ENCODE measurements at regions not wholly inside any gene's neighbourhood (a gene's known extent, or its start where the extent isn't known, plus 50 kb on each side); places are given as distances from the start of the nearest gene placed in this dataset.

- H3K27me3 ChIP-seq (ENCODE audit: insufficient read depth, insufficient read length) = no peaks in the 10 kb centered on the region
- TF ChIP-seq SUZ12 (IDR thresholded peaks at IDR 0.05; ENCODE audit: extremely low read depth, insufficient read depth, insufficient read length) = no peak
- no peak for TF ChIP-seq YY1 (IDR thresholded peaks at IDR 0.05; ENCODE audit: insufficient read depth, insufficient read length)
- TF ChIP-seq ZNF274 (IDR thresholded peaks at IDR 0.05; ENCODE audit: low read depth, low read length) = no peak
- no peak overlapping the region for H3K4me3 ChIP-seq (ENCODE audit: insufficient read length, low read depth)
- no peak for DNase-seq (ENCODE audit: low read depth, low spot score)
- H3K4me1 ChIP-seq (ENCODE audit: insufficient read depth, insufficient read length) = no peaks in the 10 kb centered on the region
- H3K9me3 ChIP-seq (ENCODE audit: insufficient read depth, low read length) = no peaks in the 10 kb centered on the region
- no peak overlapping the region for H3K9ac ChIP-seq (ENCODE audit: insufficient read length, low read depth)
- H3K36me3 ChIP-seq (ENCODE audit: insufficient read depth, insufficient read length, low read length) = no peaks in the 10 kb centered on the region
These were observed 203.1 kb upstream of the TMEM45B start for GRCh38 chr11:129612447-129612961.

DNA sequence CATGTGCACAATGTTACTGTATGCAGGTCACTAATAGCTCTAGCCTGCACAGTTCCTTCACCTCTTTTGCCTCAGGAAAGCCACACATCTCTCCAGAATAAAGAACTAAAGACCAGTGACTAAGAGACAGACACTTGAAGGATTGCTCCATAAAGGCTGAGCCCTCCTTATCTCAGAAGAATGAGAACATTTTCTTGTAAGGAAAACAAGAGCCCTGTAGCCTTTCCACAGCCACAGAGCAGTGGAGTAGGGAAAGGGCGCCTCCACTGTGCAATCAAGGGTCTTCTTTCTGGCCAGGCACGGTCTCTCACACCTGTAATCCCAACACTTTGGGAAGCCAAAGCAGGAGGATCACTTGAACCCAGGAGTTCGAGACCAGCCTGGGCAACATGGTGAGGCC is 202.6 kb upstream of the TMEM45B start:
- H3K27me3 ChIP-seq (ENCODE audit: insufficient read depth, insufficient read length) = no peaks in the 10 kb centered on the region
- TF ChIP-seq SUZ12 (IDR thresholded peaks at IDR 0.05; ENCODE audit: extremely low read depth, insufficient read depth, insufficient read length) = no peak
- TF ChIP-seq ZNF274 (IDR thresholded peaks at IDR 0.05; ENCODE audit: low read depth, low read length) = no peak
- TF ChIP-seq YY1 (IDR thresholded peaks at IDR 0.05; ENCODE audit: insufficient read depth, insufficient read length) = no peak
- no peak for DNase-seq (ENCODE audit: low read depth, low spot score)
- H3K4me1 ChIP-seq (ENCODE audit: insufficient read depth, insufficient read length) = no peaks in the 10 kb centered on the region
- H3K4me3 ChIP-seq (ENCODE audit: insufficient read length, low read depth) = no peak overlapping the region
- no peaks in the 10 kb centered on the region for H3K9me3 ChIP-seq (ENCODE audit: insufficient read depth, low read length)
- no peaks in the 10 kb centered on the region for H3K36me3 ChIP-seq (ENCODE audit: insufficient read depth, insufficient read length, low read length)
- H3K9ac ChIP-seq (ENCODE audit: insufficient read length, low read depth) = no peak overlapping the region

DNA sequence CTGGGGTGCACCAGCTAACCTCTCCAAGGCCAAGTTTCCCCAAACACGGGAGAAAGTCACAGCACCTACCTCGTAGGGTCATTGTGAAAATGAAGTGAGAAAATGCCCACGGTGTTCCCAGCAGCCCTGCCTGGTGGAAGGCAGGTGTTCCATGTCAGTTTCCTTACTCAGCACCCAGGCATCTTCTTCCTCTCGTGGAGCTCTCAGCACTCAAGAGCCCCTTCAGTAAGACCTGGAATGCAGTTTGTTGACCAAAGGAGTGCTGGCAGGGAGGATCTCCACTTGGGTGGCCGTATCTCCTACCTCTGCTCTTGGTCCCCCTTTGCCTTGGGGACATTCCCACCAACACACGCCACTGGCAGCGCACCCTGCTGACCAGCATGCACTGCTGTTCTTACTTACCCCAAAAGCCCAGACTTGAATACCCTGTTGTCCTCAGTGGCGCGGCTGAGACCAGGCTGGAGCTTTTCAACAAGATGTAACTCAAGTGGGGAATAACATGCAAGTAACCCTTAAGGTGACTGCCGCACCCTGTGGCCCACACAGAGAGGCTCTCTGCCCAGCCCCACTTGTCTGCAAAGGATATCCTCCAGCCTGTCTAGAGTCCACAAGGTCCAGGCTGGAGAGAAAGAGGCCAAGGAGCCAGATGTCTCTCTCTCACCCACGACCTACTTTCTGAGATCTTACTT is 201.2 kb upstream of the TMEM45B start:
- TF ChIP-seq ZNF274 (IDR thresholded peaks at IDR 0.05; ENCODE audit: low read depth, low read length) (no peak), YY1 (IDR thresholded peaks at IDR 0.05; ENCODE audit: insufficient read depth, insufficient read length) (no peak), SUZ12 (IDR thresholded peaks at IDR 0.05; ENCODE audit: extremely low read depth, insufficient read depth, insufficient read length) (no peak)
- Histone ChIP-seq H3K9me3 (ENCODE audit: insufficient read depth, low read length) (no peaks in the 10 kb centered on the region), H3K27me3 (ENCODE audit: insufficient read depth, insufficient read length) (no peaks in the 10 kb centered on the region), H3K4me3 (ENCODE audit: insufficient read length, low read depth) (no peak overlapping the region), H3K4me1 (ENCODE audit: insufficient read depth, insufficient read length) (no peaks in the 10 kb centered on the region), H3K36me3 (ENCODE audit: insufficient read depth, insufficient read length, low read length) (no peaks in the 10 kb centered on the region), H3K9ac (ENCODE audit: insufficient read length, low read depth) (no peak overlapping the region)
- DNase-seq (ENCODE audit: low read depth, low spot score) = no peak

DNA sequence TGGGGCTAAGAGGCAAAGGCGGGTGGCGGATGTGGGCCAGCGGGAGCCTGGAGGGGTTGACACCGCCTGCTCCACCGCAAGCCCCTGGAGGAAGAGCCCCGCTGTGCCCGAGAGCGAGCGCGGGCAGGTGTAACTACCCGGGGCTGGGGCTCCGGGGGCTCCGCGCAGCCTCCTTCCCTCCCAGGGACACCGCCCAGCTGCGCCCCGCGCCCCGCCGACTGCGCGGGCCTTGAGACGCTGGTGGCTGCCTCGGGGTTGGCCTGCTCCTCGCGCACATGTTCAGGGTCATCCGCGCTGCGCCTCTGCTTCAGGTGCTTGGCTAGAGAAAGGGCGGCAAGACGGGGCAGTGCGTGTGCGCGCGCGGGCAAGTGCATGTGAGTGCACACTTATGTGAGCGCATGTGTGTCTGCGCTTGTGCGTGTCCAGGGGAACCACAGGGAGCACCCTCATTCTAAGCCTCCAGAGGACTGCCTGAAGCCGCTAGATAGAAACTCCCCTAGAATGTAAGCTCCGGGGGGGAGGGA is 197.5 kb upstream of the TMEM45B start:
- Histone ChIP-seq H3K9me3 (ENCODE audit: insufficient read depth, low read length) (no peaks in the 10 kb centered on the region), H3K9ac (ENCODE audit: insufficient read length, low read depth) (no peak overlapping the region), H3K36me3 (ENCODE audit: insufficient read depth, insufficient read length, low read length) (no peaks in the 10 kb centered on the region), H3K4me3 (ENCODE audit: insufficient read length, low read depth) (no peak overlapping the region), H3K4me1 (ENCODE audit: insufficient read depth, insufficient read length) (no peaks in the 10 kb centered on the region), H3K27me3 (ENCODE audit: insufficient read depth, insufficient read length) (no peaks in the 10 kb centered on the region)
- TF ChIP-seq YY1 (IDR thresholded peaks at IDR 0.05; ENCODE audit: insufficient read depth, insufficient read length) (no peak), SUZ12 (IDR thresholded peaks at IDR 0.05; ENCODE audit: extremely low read depth, insufficient read depth, insufficient read length) (no peak), ZNF274 (IDR thresholded peaks at IDR 0.05; ENCODE audit: low read depth, low read length) (no peak)
- no peak for DNase-seq (ENCODE audit: low read depth, low spot score)

DNA sequence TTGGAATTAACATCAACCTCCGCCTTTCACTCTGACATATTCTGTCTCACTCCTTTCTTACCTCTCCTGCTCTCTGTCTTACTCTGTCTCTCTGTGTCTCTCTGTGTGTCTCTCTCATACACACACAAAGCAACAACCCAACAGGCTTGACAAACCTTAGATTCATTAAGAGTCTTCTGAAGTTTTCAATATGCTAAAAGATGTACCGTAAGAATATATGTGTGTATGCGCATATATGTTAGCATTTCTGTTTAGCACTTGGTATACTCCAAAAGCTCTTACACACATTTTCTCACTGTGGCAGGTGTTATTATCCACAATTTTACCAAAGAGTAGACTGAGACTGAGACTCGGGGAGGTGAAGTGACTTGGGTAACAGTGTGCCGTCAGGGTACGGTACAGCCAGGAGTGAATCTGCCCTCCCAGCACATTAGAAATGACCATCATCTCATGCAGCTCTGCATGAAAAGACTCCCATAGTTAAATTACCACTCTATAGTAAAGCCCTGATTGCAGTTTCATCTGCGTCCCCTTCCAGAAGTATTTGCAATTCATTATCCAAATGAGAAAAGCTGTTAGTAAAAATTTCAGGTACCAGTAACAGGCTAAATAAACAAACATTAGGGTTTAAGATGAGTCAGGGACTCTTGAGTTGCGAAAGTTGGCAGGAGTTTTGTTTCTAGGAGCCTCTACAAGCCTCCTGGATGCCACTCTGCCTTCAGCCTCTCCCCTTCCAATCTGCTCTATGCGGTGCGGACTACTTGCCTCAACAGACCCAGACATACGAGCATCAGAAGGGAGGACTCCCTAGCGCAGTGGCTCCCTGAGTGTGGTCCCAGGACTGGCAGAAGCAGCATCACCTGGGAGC is 195.2 kb upstream of the TMEM45B start:
- H3K4me1 ChIP-seq (ENCODE audit: insufficient read depth, insufficient read length) = no peaks in the 10 kb centered on the region
- no peak for DNase-seq (ENCODE audit: low read depth, low spot score)
- H3K9ac ChIP-seq (ENCODE audit: insufficient read length, low read depth) = no peak overlapping the region
- no peaks in the 10 kb centered on the region for H3K36me3 ChIP-seq (ENCODE audit: insufficient read depth, insufficient read length, low read length)
- no peaks in the 10 kb centered on the region for H3K27me3 ChIP-seq (ENCODE audit: insufficient read depth, insufficient read length)
- TF ChIP-seq SUZ12 (IDR thresholded peaks at IDR 0.05; ENCODE audit: extremely low read depth, insufficient read depth, insufficient read length) (no peak), ZNF274 (IDR thresholded peaks at IDR 0.05; ENCODE audit: low read depth, low read length) (no peak), YY1 (IDR thresholded peaks at IDR 0.05; ENCODE audit: insufficient read depth, insufficient read length) (no peak)
- H3K4me3 ChIP-seq (ENCODE audit: insufficient read length, low read depth) = no peak overlapping the region
- H3K9me3 ChIP-seq (ENCODE audit: insufficient read depth, low read length) = no peaks in the 10 kb centered on the region

- no peak overlapping the region for H3K9ac ChIP-seq (ENCODE audit: insufficient read length, low read depth)
These were observed 189.7 kb upstream of the TMEM45B start for GRCh38 chr11:129625930-129626329.

DNA sequence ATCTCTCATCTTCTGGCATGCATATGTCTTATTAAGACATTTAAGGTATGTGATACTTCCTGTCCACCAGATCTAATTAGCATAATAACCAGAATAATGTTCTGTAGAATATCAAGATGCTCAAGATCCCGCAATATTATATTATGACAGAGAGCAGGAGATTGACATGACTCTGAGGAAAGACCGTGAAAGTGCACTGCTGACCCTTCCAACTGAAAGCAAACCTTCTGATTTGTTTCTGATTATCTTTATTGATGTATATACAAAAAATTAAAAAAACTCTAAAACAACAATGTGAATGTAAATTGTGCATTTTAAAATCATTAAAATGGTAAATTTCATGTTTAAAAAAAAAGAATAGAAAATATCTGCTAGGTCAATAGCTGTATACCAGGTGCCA is 184.4 kb upstream of the TMEM45B start:
- no peaks in the 10 kb centered on the region for H3K27me3 ChIP-seq (ENCODE audit: insufficient read depth, insufficient read length)
- H3K4me3 ChIP-seq (ENCODE audit: insufficient read length, low read depth) = no peak overlapping the region
- H3K4me1 ChIP-seq (ENCODE audit: insufficient read depth, insufficient read length) = no peaks in the 10 kb centered on the region
- no peaks in the 10 kb centered on the region for H3K36me3 ChIP-seq (ENCODE audit: insufficient read depth, insufficient read length, low read length)
- TF ChIP-seq SUZ12 (IDR thresholded peaks at IDR 0.05; ENCODE audit: extremely low read depth, insufficient read depth, insufficient read length) = no peak
- TF ChIP-seq ZNF274 (IDR thresholded peaks at IDR 0.05; ENCODE audit: low read depth, low read length) = no peak
- no peak for TF ChIP-seq YY1 (IDR thresholded peaks at IDR 0.05; ENCODE audit: insufficient read depth, insufficient read length)
- H3K9me3 ChIP-seq (ENCODE audit: insufficient read depth, low read length) = no peaks in the 10 kb centered on the region
- DNase-seq (ENCODE audit: low read depth, low spot score) = no peak
- H3K9ac ChIP-seq (ENCODE audit: insufficient read length, low read depth) = no peak overlapping the region

More at GRCh38 chr11:129625930-129626329, 189.7 kb upstream of the TMEM45B start:
- no peaks in the 10 kb centered on the region for H3K27me3 ChIP-seq (ENCODE audit: insufficient read depth, insufficient read length)
- no peaks in the 10 kb centered on the region for H3K36me3 ChIP-seq (ENCODE audit: insufficient read depth, insufficient read length, low read length)
- H3K4me1 ChIP-seq (ENCODE audit: insufficient read depth, insufficient read length) = no peaks in the 10 kb centered on the region
- no peak for DNase-seq (ENCODE audit: low read depth, low spot score)
- no peak overlapping the region for H3K4me3 ChIP-seq (ENCODE audit: insufficient read length, low read depth)
- TF ChIP-seq ZNF274 (IDR thresholded peaks at IDR 0.05; ENCODE audit: low read depth, low read length) = no peak
- no peak for TF ChIP-seq SUZ12 (IDR thresholded peaks at IDR 0.05; ENCODE audit: extremely low read depth, insufficient read depth, insufficient read length)
- no peak for TF ChIP-seq YY1 (IDR thresholded peaks at IDR 0.05; ENCODE audit: insufficient read depth, insufficient read length)
- H3K9me3 ChIP-seq (ENCODE audit: insufficient read depth, low read length) = no peaks in the 10 kb centered on the region

All from NT2/D1 (cell line).